ENCODE measurements at regions not wholly inside any gene's neighbourhood (a gene's known extent, or its start where the extent isn't known, plus 50 kb on each side); places are given as distances from the start of the nearest gene placed in this dataset.

DNA sequence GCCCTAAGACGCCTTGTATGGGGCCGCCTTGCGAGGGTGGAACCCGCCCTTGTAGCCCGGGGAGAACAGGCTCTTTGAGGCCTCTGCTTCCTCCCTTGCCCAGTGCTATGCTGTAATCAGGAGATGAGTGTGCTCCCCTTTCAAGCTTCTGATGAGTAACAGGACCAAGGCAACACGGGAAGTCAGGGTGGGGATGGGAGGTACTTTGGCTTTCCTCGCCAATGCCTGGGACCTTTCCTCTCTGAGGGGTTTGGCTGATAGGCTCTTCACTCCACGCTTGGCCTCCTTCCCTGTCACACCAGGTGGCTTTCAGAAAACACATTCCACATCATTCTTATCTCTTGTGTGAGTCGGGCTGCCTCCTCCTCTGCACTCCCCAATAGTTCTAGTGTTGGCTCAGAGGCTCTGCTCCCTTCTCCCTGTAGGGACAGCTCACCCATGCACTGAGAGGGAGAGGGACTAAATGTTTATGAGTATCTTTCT lies 223.7 kb upstream of the TRIB2 start:
- DNase-seq (ENCODE audit: low read depth in 2 of 2), result no peak

DNA sequence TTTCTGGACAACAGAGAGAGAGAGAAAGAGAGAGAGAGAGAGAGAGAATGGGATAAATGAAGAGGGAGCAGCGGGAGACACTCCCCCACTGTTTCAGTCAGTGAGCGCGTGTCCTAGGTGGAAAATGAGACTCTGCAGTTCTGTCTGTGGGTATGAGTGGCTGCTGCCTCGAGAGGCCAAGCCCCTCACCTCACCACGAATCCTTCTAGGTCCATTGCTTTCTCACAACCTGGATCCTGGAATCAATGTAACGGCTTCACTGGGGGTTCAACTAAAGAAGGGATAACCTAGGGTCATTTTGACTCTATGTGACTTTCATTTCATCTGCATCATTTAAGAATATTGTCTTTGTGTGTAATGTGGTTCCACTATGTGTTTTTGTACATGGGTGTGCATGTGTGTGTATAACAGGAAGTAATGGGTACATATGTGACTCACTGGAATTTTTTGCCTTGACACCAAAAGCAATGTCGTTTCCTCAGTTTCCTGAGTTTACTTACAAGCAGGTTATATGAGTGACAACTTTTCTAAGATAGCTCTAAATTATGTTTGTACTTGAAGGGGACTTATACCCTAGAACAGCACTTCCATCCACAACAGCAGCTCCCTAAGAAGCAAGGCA lies 221.4 kb upstream of the TRIB2 start:
- DNase-seq (ENCODE audit: low read depth in 2 of 2), result no peak

GRCh38 chr2:12498286-12498685 lies 218.4 kb upstream of the TRIB2 start:
- DNase-seq (ENCODE audit: low read depth in 2 of 2), result no peak

- peak; percentile 53 to 54 for DNase-seq (ENCODE audit: low read depth in 2 of 2)
Observed at GRCh38 chr2:12498704-12499103, 218.0 kb upstream of the TRIB2 start.

- DNase-seq (ENCODE audit: low read depth in 2 of 2), result no peak
Observed at GRCh38 chr2:12500899-12501298, 215.8 kb upstream of the TRIB2 start.

- DNase-seq (ENCODE audit: low read depth in 2 of 2), result no peak
Observed at GRCh38 chr2:12501469-12502158, 215.1 kb upstream of the TRIB2 start.

- DNase-seq (ENCODE audit: low read depth in 2 of 2), result peak; percentile 64 to 66
Observed at GRCh38 chr2:12502759-12503158, 214.0 kb upstream of the TRIB2 start.

- no peak for DNase-seq (ENCODE audit: low read depth in 2 of 2)
Observed at GRCh38 chr2:12504443-12504842, 212.3 kb upstream of the TRIB2 start.

GRCh38 chr2:12506846-12507245 lies 209.9 kb upstream of the TRIB2 start:
- DNase-seq (ENCODE audit: low read depth in 2 of 2), result no peak

DNA sequence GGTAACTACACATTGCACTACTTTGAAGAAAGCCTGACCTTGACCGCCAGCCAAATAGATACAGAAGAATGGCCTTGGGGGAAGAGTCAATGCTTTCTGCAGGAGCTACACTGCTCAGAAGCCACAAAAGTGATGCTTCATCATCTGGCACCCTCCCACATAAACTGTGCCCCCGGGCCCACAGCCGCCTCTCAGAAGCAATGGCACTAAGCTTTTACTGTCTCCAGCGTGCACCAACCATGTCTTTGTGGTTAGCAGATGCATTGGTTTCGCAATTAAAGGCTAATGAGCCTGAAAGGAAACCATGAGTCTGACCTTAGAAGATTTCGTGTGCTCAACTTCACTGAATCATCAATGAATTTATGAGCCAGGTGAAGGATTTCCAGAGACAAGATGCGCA lies 209.4 kb upstream of the TRIB2 start:
- peak; percentile 43 to 47 for DNase-seq (ENCODE audit: low read depth in 2 of 2)

GRCh38 chr2:12510070-12510469 lies 206.7 kb upstream of the TRIB2 start:
- no peak for DNase-seq (ENCODE audit: low read depth in 2 of 2)

DNA sequence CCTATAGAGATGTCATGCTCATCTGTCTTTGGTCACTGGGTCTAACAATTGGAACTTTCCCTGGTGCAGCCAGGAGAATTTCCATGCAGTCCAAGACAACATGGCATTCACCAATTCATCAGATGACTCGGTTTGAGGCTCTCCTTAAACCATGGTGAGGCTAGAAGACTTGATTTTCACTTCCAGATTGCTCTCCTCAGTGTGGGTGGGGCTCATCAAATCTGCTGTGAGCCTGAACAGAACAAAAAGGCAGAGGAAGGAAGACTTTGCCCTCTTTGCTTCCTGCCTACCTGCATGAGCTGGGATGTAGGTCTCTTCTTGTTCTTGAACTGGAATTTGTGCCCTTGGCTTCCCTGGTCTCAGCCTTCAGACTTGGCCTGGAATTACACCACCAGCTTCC lies 203.4 kb upstream of the TRIB2 start:
- no peak for DNase-seq (ENCODE audit: low read depth in 2 of 2)

- DNase-seq (ENCODE audit: low read depth in 2 of 2), result no peak
Observed at GRCh38 chr2:12514168-12514567, 202.6 kb upstream of the TRIB2 start.

DNA sequence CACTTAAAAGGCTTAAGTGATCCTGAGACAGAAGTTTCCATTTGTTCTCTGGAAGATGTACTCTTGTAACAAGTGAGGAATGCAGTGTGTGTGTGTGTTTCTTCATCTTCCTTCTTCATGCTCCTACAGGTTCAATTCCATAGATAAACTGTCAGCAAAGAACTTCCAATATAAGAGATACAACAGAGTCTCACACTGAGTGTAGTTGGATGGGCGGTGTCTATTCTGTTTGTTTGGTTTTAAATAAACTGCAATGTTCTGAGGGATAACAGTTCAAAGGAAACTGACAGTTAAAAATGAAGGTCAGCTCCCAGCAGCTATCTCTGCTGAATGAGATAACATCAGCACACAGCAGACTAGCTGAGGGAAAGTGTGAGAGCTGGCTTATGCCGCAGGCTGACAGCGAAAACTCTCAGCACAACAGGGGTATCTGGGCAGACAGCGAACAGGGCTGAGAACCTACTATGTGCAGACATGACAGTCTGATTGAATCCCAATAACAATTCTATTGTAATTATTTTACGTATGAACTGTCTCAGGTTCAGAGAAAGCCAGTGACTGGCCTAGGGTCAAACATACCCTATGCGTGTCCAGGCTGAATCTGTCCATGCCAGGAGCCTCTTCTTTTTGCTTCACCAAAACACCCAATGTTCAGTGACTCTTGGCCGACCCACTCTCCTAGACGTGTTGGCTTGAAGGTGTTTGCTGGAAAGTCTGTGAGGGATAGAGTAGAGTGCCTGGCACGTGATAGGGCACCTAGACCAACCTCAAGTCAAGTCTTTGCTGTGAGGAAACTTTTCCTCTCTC lies 201.9 kb upstream of the TRIB2 start:
- DNase-seq (ENCODE audit: low read depth in 2 of 2), result no peak

- DNase-seq (ENCODE audit: low read depth in 2 of 2), result no peak
Observed at GRCh38 chr2:12515871-12516270, 200.9 kb upstream of the TRIB2 start.

- no peak for DNase-seq (ENCODE audit: low read depth in 2 of 2)
Observed at GRCh38 chr2:12533337-12534005, 183.3 kb upstream of the TRIB2 start.

- peak; percentile 99 for DNase-seq (ENCODE audit: low read depth in 2 of 2)
Observed at GRCh38 chr2:12534646-12535263, 182.0 kb upstream of the TRIB2 start.

DNA sequence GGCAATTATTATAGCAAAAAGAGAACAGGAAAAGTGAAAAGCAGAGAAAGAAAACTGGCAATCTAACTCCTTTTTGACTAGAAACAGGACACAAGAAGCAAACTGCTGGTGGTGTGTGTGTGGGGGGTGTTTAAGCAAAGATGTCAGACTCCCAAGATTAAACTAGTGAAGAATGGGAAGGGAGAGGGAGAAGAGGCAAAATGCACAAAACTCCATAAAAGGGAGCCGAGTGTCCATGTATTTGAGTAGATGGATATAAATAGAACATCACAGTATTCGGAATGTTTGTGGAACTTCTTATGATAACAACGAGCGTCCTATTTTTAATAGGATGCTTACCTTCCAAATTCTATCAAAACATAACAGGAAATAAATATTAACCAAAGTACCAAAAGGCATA lies 179.8 kb upstream of the TRIB2 start:
- no peak for DNase-seq (ENCODE audit: low read depth in 2 of 2)

DNA sequence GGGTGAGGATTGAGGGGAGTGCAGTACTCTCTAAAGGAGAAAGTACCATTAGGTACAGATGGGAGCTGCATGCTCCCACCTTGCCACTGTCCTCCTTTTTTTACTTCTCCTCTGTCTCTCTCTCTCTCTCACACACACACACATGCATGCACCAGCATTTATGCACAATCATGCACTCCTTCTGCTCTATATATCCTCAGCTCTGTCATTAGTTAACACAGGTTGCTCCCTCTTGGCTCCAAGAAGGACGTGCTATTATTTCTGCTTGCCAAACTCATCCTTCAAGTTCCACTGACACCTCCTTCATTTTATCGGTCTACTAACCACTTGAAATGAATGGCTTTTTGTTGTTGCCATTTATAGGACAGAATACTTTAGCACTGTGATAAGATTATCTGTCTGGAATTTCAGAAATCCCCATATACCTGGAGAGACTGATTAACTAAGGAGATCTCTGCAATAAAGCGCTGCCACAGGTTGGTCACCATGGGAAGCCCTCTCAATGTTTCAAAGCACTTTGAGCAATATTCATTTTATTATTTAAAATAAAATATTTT lies 178.5 kb upstream of the TRIB2 start:
- DNase-seq (ENCODE audit: low read depth in 2 of 2), result no peak

- DNase-seq (ENCODE audit: low read depth in 2 of 2), result no peak
Observed at GRCh38 chr2:12539336-12539735, 177.4 kb upstream of the TRIB2 start.

- no peak for DNase-seq (ENCODE audit: low read depth in 2 of 2)
Observed at GRCh38 chr2:12539776-12540562, 176.8 kb upstream of the TRIB2 start.

Measured in fibroblast of skin of left biceps (primary cell).